Gastroesophageal sphincter (tissue), 3 donors: ENCODE measurements at regions not wholly inside any gene's neighbourhood (a gene's known extent, or its start where the extent isn't known, plus 50 kb on each side); places are given as distances from the start of the nearest gene placed in this dataset.

Experiments
- EP300 ChIP-seq: sonication (generic); formaldehyde crosslinking; IDR thresholded peaks from one replicate; pipeline ENCODE4 v1.6.1; 2017; ENCODE audit warnings: antibody characterized with exemption, mild to moderate bottlenecking
- POLR2A ChIP-seq, 2 donors: fragments of 450-650 bp; IDR thresholded peaks; one replicate each; pipeline ENCODE4 v1.6.1; 2017; ENCODE audit warnings: antibody characterized with exemption in 2 of 2, mild to moderate bottlenecking in 2 of 2, moderate library complexity in 1 of 2
- TF ChIP-seq, protein P1 (sequence below), 4 experiments: fragments of 200-600 bp in 2 of 4; fragments of 450-650 bp in 2 of 4; sonication (generic) in 1 of 4; IDR thresholded peaks; one replicate each; pipeline ENCODE4 v1.5.1; 2017 to 2019; ENCODE audit warnings: antibody characterized with exemption in 4 of 4, mild to moderate bottlenecking in 2 of 4, moderate library complexity in 2 of 4

DNA sequence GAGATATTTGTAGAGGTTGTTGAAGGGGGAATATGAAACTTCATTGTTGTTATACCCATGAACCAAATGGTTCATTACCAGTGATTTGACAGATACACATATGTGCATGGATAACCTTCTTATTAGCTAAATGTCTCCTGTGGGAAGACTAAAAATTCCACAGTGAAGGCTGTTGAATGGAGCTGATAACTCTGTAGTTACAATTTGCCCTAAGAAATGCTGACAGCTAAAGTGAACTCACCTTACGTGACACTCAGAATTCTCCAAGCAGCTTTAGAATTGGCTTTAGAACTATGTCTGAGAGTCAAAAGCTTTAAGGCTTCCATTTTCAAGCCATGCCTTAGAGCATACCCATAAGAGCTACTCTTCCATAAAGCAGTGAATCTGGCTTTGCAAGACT lies 276.9 kb downstream of the PRELID2 start:
- TF ChIP-seq, protein P1, sequence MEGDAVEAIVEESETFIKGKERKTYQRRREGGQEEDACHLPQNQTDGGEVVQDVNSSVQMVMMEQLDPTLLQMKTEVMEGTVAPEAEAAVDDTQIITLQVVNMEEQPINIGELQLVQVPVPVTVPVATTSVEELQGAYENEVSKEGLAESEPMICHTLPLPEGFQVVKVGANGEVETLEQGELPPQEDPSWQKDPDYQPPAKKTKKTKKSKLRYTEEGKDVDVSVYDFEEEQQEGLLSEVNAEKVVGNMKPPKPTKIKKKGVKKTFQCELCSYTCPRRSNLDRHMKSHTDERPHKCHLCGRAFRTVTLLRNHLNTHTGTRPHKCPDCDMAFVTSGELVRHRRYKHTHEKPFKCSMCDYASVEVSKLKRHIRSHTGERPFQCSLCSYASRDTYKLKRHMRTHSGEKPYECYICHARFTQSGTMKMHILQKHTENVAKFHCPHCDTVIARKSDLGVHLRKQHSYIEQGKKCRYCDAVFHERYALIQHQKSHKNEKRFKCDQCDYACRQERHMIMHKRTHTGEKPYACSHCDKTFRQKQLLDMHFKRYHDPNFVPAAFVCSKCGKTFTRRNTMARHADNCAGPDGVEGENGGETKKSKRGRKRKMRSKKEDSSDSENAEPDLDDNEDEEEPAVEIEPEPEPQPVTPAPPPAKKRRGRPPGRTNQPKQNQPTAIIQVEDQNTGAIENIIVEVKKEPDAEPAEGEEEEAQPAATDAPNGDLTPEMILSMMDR (IDR thresholded peaks at IDR 0.05): no peak
- no peak for TF ChIP-seq POLR2A (IDR thresholded peaks at IDR 0.05)
- TF ChIP-seq EP300: no peak
